ENCODE measurements at regions not wholly inside any gene's neighbourhood (a gene's known extent, or its start where the extent isn't known, plus 50 kb on each side); places are given as distances from the start of the nearest gene placed in this dataset.
A peak's percentile ranks its signal among the peaks of the same experiment; 100 is the strongest.
"Not testable (repeated sequence)": the region's sequence is repeated elsewhere in the genome, so short reads cannot be mapped to it uniquely, and the experiment has no call there.

GRCh38 chr6:112439432-112439831 is 92.3 kb downstream of the RFPL4B start:
- intact Hi-C loops (cut with micrococcal nuclease), result no loop called here
- TF ChIP-seq CTCF (IDR thresholded peaks at IDR 0.05; ENCODE audit: borderline replicate concordance), result no peak
- DNase-seq, result no peak
- Histone ChIP-seq H3K4me1 (peaks cover 5% of the 10 kb centered on the region), H3K4me3 (no peak overlapping the region), H3K27me3 (ENCODE audit: low read depth) (no peaks in the 10 kb centered on the region), H3K9me3 (replicated peaks) (no peaks in the 10 kb centered on the region), H3K27ac (replicated peaks) (peak overlapping the region; percentile 7), H3K36me3 (no peaks in the 10 kb centered on the region)

- H3K4me1 ChIP-seq, result no peaks in the 10 kb centered on the region
- no peaks in the 10 kb centered on the region for H3K9me3 ChIP-seq (replicated peaks)
- no peak for TF ChIP-seq CTCF (IDR thresholded peaks at IDR 0.05; ENCODE audit: borderline replicate concordance)
- no peaks in the 10 kb centered on the region for H3K36me3 ChIP-seq
- no peak for DNase-seq
- no peaks in the 10 kb centered on the region for H3K27me3 ChIP-seq (ENCODE audit: low read depth)
- H3K27ac ChIP-seq (replicated peaks), result no peak overlapping the region
- H3K4me3 ChIP-seq, result no peak overlapping the region
- intact Hi-C loops (cut with micrococcal nuclease), result no loop called here
These were observed 94.5 kb downstream of the RFPL4B start for GRCh38 chr6:112441607-112442006.

GRCh38 chr6:112443179-112444065 is 96.3 kb downstream of the RFPL4B start:
- intact Hi-C loops (cut with micrococcal nuclease), result no loop called here
- peak overlapping the region; percentile 47 for H3K27ac ChIP-seq (replicated peaks)
- peak; percentile 76 for DNase-seq
- H3K9me3 ChIP-seq (replicated peaks), result no peaks in the 10 kb centered on the region
- H3K27me3 ChIP-seq (ENCODE audit: low read depth), result no peaks in the 10 kb centered on the region
- no peak overlapping the region for H3K4me3 ChIP-seq
- no peaks in the 10 kb centered on the region for H3K4me1 ChIP-seq
- TF ChIP-seq CTCF (IDR thresholded peaks at IDR 0.05; ENCODE audit: borderline replicate concordance), result no peak
- H3K36me3 ChIP-seq, result no peaks in the 10 kb centered on the region

- H3K4me3 ChIP-seq; H3K27ac ChIP-seq (replicated peaks); intact Hi-C loops (cut with micrococcal nuclease); H3K27me3 ChIP-seq (ENCODE audit: low read depth); H3K36me3 ChIP-seq; H3K4me1 ChIP-seq; DNase-seq: not testable (repeated sequence)
- H3K9me3 ChIP-seq (replicated peaks), result peaks cover 31% of the 10 kb centered on the region
These were observed 101.7 kb downstream of the RFPL4B start for GRCh38 chr6:112448786-112449185.

- no peaks in the 10 kb centered on the region for H3K27me3 ChIP-seq (ENCODE audit: low read depth)
- H3K9me3 ChIP-seq (replicated peaks), result peaks cover 31% of the 10 kb centered on the region
- H3K36me3 ChIP-seq, result no peaks in the 10 kb centered on the region
- H3K27ac ChIP-seq (replicated peaks), result no peak overlapping the region
- DNase-seq, result no peak
- intact Hi-C loops (cut with micrococcal nuclease), result no loop called here
- TF ChIP-seq CTCF (IDR thresholded peaks at IDR 0.05; ENCODE audit: borderline replicate concordance), result no peak
- H3K4me3 ChIP-seq, result no peak overlapping the region
- no peaks in the 10 kb centered on the region for H3K4me1 ChIP-seq
These were observed 103.5 kb downstream of the RFPL4B start for GRCh38 chr6:112450663-112451062.

- Histone ChIP-seq H3K9me3 (replicated peaks) (peaks cover 2% of the 10 kb centered on the region), H3K27ac (replicated peaks) (no peak overlapping the region), H3K4me3 (no peak overlapping the region), H3K4me1 (no peaks in the 10 kb centered on the region), H3K27me3 (ENCODE audit: low read depth) (no peaks in the 10 kb centered on the region), H3K36me3 (no peaks in the 10 kb centered on the region)
- DNase-seq, result no peak
- intact Hi-C loops (cut with micrococcal nuclease), result no loop called here
- no peak for TF ChIP-seq CTCF (IDR thresholded peaks at IDR 0.05; ENCODE audit: borderline replicate concordance)
These were observed 110.8 kb downstream of the RFPL4B start for GRCh38 chr6:112457886-112458285.

Measured in left ventricle myocardium inferior (tissue), 1 donor.